Mesenchymal stem cell (in vitro differentiated cells and primary cell): ENCODE measurements at regions not wholly inside any gene's neighbourhood (a gene's known extent, or its start where the extent isn't known, plus 50 kb on each side); places are given as distances from the start of the nearest gene placed in this dataset.
"Not testable (repeated sequence)": the region's sequence is repeated elsewhere in the genome, so short reads cannot be mapped to it uniquely, and the experiment has no call there.

Experiments
- DNase-seq: peaks from one replicate; pipeline ENCODE4 v3.0.0-alpha.2; 2013
- H2AFZ ChIP-seq: one replicate; pipeline ENCODE4 v1.6.1; 2013; ENCODE audit warnings: low read depth, mild to moderate bottlenecking, control low read depth, inconsistent platforms, low read length, moderate library complexity
- H2AK5ac ChIP-seq: 2 replicates; pipeline ENCODE4 v1.6.1; 2013; ENCODE audit warnings: low read length, moderate library complexity, mild to moderate bottlenecking, inconsistent platforms; ENCODE audit not compliant: severe bottlenecking
- H2BK120ac ChIP-seq: one replicate; pipeline ENCODE4 v1.6.1; 2013; ENCODE audit warnings: low read depth, mild to moderate bottlenecking, inconsistent platforms, low read length, moderate library complexity
- H2BK12ac ChIP-seq, 2 experiments: one replicate each; pipeline ENCODE4 v1.6.1; 2013; ENCODE audit warnings: inconsistent platforms in 2 of 2, low read length in 2 of 2, mild to moderate bottlenecking in 2 of 2, moderate library complexity in 2 of 2, control low read depth in 1 of 2
- H2BK15ac ChIP-seq: one replicate; pipeline ENCODE4 v1.6.1; 2013; ENCODE audit warnings: mild to moderate bottlenecking, low read depth, inconsistent platforms; ENCODE audit not compliant: poor library complexity, severe bottlenecking
- H2BK5ac ChIP-seq: 2 replicates; pipeline ENCODE4 v1.6.1; 2013; ENCODE audit warnings: low read depth, mild to moderate bottlenecking, low read length, control low read depth, inconsistent platforms; ENCODE audit not compliant: poor library complexity, severe bottlenecking
- H3K14ac ChIP-seq, 2 experiments: one replicate each; pipeline ENCODE4 v1.6.1; 2013; ENCODE audit warnings: inconsistent platforms in 2 of 2, low read length in 2 of 2, control low read depth in 1 of 2, mild to moderate bottlenecking in 1 of 2, moderate library complexity in 1 of 2
- H3K18ac ChIP-seq, 2 experiments: one replicate each; pipeline ENCODE4 v1.6.1; 2013; ENCODE audit warnings: inconsistent platforms in 2 of 2, low read length in 2 of 2, control low read depth in 1 of 2, low read depth in 1 of 2, mild to moderate bottlenecking in 1 of 2
- H3K23ac ChIP-seq, 2 experiments: one replicate each; pipeline ENCODE4 v1.6.1; 2013; ENCODE audit warnings: inconsistent platforms in 2 of 2, low read length in 2 of 2, mild to moderate bottlenecking in 2 of 2, moderate library complexity in 2 of 2, control low read depth in 1 of 2
- H3K27ac ChIP-seq: 2 replicates; pipeline ENCODE4 v1.5.1; 2013; ENCODE audit warnings: mild to moderate bottlenecking, moderate library complexity, low read length, control low read depth, inconsistent platforms; ENCODE audit not compliant: poor library complexity, severe bottlenecking
- H3K27me3 ChIP-seq, 2 experiments: 2 replicates each; pipeline versions ENCODE4 v1.6.1 to v1.7.0; 2013; ENCODE audit warnings: low read length in 2 of 2, mild to moderate bottlenecking in 2 of 2, moderate library complexity in 2 of 2, control low read depth in 1 of 2, inconsistent platforms in 1 of 2; ENCODE audit not compliant: control insufficient read depth in 1 of 2, insufficient read depth in 1 of 2
- H3K36me3 ChIP-seq, 2 experiments: 2 replicates each; pipeline versions ENCODE4 v1.6.1 to v1.7.0; 2013; ENCODE audit warnings: low read length in 2 of 2, control low read depth in 1 of 2, inconsistent platforms in 1 of 2, low read depth in 1 of 2, mild to moderate bottlenecking in 1 of 2; ENCODE audit not compliant: insufficient read depth in 2 of 2, control insufficient read depth in 1 of 2
- H3K4ac ChIP-seq, 2 experiments: one replicate each; pipeline ENCODE4 v1.6.1; 2013; ENCODE audit warnings: inconsistent platforms in 2 of 2, low read length in 2 of 2, mild to moderate bottlenecking in 2 of 2, moderate library complexity in 2 of 2, control low read depth in 1 of 2, low read depth in 1 of 2
- H3K4me1 ChIP-seq: 2 replicates; pipeline ENCODE4 v1.6.1; 2013; ENCODE audit warnings: low read depth, low read length, control low read depth; ENCODE audit not compliant: control insufficient read depth, insufficient read depth
- H3K4me2 ChIP-seq: 2 replicates; pipeline ENCODE4 v1.6.1; 2013; ENCODE audit warnings: low read length, mild to moderate bottlenecking, inconsistent platforms; ENCODE audit not compliant: poor library complexity, severe bottlenecking
- H3K4me3 ChIP-seq, 2 experiments: 2 replicates each; pipeline versions ENCODE4 v1.5.1 to v1.7.0; 2013; ENCODE audit warnings: low read length in 2 of 2, mild to moderate bottlenecking in 2 of 2, control low read depth in 1 of 2, low read depth in 1 of 2; ENCODE audit not compliant: insufficient read depth in 1 of 2
- H3K79me1 ChIP-seq: replicated peaks from 2 replicates; pipeline ENCODE4 v1.6.1; 2013; ENCODE audit warnings: mild to moderate bottlenecking, control low read depth, low read length, inconsistent platforms; ENCODE audit not compliant: poor library complexity, severe bottlenecking
- H3K9ac ChIP-seq: 2 replicates; pipeline ENCODE4 v1.7.0; 2013; ENCODE audit warnings: mild to moderate bottlenecking, low read length, moderate library complexity
- H3K9me3 ChIP-seq: 2 replicates; pipeline ENCODE4 v1.7.0; 2013; ENCODE audit warnings: mild to moderate bottlenecking, low read length; ENCODE audit not compliant: control insufficient read depth
- H4K8ac ChIP-seq: one replicate; pipeline ENCODE4 v1.6.1; 2013; ENCODE audit warnings: inconsistent platforms, mild to moderate bottlenecking, low read length, moderate library complexity
- H4K91ac ChIP-seq: one replicate; pipeline ENCODE4 v1.6.1; 2013; ENCODE audit warnings: mild to moderate bottlenecking, low read length, inconsistent platforms
- WGBS: methylation state at CpG from one replicate; pipeline ENCODE4 v1.1.7; 2013; ENCODE audit warnings: mixed read lengths; 5-methylcytosine and 5-hydroxymethylcytosine counted together

DNA sequence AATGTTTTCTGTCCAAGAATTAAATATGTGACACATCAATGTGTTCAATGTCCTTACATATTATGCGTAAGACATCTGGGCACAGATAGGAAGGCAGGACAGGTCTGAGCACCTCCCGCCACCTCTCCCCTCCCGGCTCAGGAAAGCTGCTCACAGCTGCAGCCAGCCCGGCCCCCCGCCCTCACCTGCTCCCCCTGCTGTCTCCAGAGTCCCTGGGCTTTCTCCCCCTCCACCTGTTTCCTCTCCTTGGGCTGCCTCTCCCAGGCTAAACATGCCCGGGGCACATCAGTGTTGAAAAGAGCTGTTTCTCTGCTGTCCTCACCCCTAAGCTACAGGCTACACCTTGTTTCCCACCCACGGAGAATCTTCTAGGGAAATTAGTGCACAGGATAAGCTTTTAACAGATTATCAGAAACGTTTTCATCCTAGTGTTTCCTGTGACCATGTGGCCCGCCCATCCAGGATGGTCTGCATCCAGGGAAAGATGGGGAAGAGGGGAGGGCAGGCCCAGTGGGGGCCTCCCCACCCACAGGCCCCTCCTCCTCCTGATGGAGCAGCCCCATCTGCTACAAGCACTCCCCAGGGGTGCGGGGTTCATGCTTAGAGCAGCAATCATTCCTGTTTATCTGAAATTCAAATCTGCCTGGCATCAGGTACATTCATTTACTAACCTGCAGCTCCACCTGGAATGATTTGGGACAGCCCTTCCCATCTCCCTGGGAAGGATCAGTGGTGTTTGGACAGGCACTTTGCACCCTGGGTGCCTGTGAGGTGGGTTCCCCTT lies 273.8 kb upstream of the SFSWAP start:
- Histone ChIP-seq H2BK5ac (no peak overlapping the region), H3K27ac (no peak overlapping the region), H3K9ac (no peak overlapping the region), H2BK15ac (no peak overlapping the region), H3K14ac (no peak overlapping the region), H3K4ac (no peak overlapping the region), H3K9me3 (no peaks in the 10 kb centered on the region), H3K23ac (no peak overlapping the region), H2BK120ac (no peak overlapping the region), H3K79me1 (no peaks in the 10 kb centered on the region), H4K8ac (no peak overlapping the region), H3K18ac (no peak overlapping the region), H2AK5ac (no peak overlapping the region), H3K36me3 (no peaks in the 10 kb centered on the region), H3K27me3 (peaks cover 0 to 16% of the 10 kb centered on the region in 2 experiments), H4K91ac (no peak overlapping the region), H3K4me3 (no peak overlapping the region), H2AFZ (no peak overlapping the region), H3K4me2 (no peak overlapping the region), H3K4me1 (no peaks in the 10 kb centered on the region), H2BK12ac (no peak overlapping the region)
- DNase-seq: no peak
- WGBS: 48% methylated on average over 8 of the region's 10 CpGs

DNA sequence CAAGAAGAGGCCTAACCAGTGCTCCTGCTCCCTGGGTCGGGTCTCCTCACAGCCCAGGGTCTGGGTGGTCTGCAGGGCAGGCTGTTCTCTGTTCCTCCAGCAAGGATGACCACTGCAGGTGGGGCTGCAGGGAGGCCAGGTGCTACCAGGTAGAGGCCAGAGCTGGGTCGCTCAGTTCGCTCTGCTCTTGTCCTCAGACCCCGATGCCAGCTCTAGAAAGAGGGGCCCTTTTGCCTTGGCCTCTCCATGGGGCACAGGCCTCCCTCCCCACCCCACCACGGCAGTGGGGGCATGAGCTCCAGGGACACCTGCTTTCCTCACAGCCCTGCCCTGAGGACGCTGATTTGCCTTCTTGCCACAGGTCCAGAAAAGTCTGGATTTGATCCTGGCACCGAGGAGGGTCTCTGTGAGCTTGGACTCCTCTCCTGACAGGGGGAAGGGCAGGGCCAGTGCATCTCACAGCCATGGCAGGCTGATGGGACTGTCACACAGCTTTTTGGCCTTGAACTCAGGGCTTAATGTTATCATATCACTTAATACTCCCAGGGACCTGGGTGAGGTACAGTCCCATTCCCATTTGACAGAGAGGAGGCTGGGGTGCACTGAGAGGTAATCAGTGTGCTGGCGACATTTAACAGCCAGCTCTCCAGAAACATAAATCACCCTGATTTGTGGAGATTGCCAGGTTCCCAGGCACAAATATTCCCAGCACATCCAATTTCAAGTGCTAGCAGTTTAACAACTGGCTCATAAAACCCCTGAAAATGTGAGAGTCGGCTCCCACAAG lies 273.0 kb upstream of the SFSWAP start:
- Histone ChIP-seq H2BK5ac (no peak overlapping the region), H3K14ac (no peak overlapping the region), H3K27me3 (peaks cover 0 to 10% of the 10 kb centered on the region in 2 experiments), H3K23ac (no peak overlapping the region), H2BK15ac (no peak overlapping the region), H4K8ac (no peak overlapping the region), H3K36me3 (no peaks in the 10 kb centered on the region), H2AK5ac (no peak overlapping the region), H3K4ac (no peak overlapping the region), H3K4me2 (no peak overlapping the region), H2BK12ac (no peak overlapping the region), H3K18ac (no peak overlapping the region), H2BK120ac (no peak overlapping the region), H2AFZ (no peak overlapping the region), H3K9ac (no peak overlapping the region), H3K4me3 (no peak overlapping the region), H3K4me1 (no peaks in the 10 kb centered on the region), H3K9me3 (no peaks in the 10 kb centered on the region), H3K27ac (no peak overlapping the region), H4K91ac (peak overlapping the region; percentile 27), H3K79me1 (no peaks in the 10 kb centered on the region)
- DNase-seq: no peak
- 50% methylated on average over 9 of the region's 9 CpGs for WGBS

DNA sequence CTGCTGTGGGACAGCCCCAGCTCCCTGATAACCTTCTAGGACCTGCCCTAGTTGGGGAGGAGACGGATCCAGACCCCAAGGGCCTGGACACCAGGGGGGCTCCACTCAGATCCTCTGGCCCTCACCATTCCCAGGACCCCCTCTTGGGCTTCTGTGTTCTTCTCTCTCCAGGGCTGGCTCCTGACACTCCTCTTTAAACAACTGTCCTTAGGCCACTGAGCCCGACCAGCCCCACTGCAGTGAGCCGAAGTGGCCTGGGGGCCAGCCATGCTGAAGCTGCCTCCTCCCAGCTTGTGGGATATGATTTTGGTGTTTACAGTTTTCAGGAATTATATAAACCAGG lies 272.4 kb upstream of the SFSWAP start:
- H3K4me3 ChIP-seq, H3K14ac ChIP-seq, H2BK12ac ChIP-seq, DNase-seq, H3K79me1 ChIP-seq, H3K18ac ChIP-seq, H3K23ac ChIP-seq, H2BK15ac ChIP-seq, H2AK5ac ChIP-seq, H3K4me1 ChIP-seq, H3K27me3 ChIP-seq, H3K9ac ChIP-seq, H2BK120ac ChIP-seq, H3K4ac ChIP-seq, H3K9me3 ChIP-seq, H3K36me3 ChIP-seq, H2AFZ ChIP-seq, H2BK5ac ChIP-seq, H4K91ac ChIP-seq, H3K4me2 ChIP-seq, H3K27ac ChIP-seq, H4K8ac ChIP-seq: not testable (repeated sequence)
- 14% methylated on average over 3 of the region's 3 CpGs for WGBS

- H2BK12ac ChIP-seq: no peak overlapping the region
- no peak overlapping the region for H3K23ac ChIP-seq
- WGBS: 54% methylated on average over 12 of the region's 14 CpGs
- H3K4me3 ChIP-seq: no peak overlapping the region
- no peaks in the 10 kb centered on the region for H3K79me1 ChIP-seq
- H4K91ac ChIP-seq: no peak overlapping the region
- no peaks in the 10 kb centered on the region for H3K36me3 ChIP-seq
- H2AK5ac ChIP-seq: no peak overlapping the region
- no peak overlapping the region for H3K4me2 ChIP-seq
- H3K27me3 ChIP-seq: peaks cover 0 to 10% of the 10 kb centered on the region in 2 experiments
- H3K9me3 ChIP-seq: no peaks in the 10 kb centered on the region
- no peak overlapping the region for H3K27ac ChIP-seq
- H3K14ac ChIP-seq: no peak overlapping the region
- H3K4me1 ChIP-seq: no peaks in the 10 kb centered on the region
- no peak overlapping the region for H3K18ac ChIP-seq
- no peak for DNase-seq
- no peak overlapping the region for H3K4ac ChIP-seq
- H2AFZ ChIP-seq: no peak overlapping the region
- H3K9ac ChIP-seq: no peak overlapping the region
- no peak overlapping the region for H4K8ac ChIP-seq
- H2BK5ac ChIP-seq: no peak overlapping the region
- H2BK15ac ChIP-seq: no peak overlapping the region
- no peak overlapping the region for H2BK120ac ChIP-seq
Observed at GRCh38 chr12:131438881-131439280, 272.0 kb upstream of the SFSWAP start.
